ENCODE measurements at regions not wholly inside any gene's neighbourhood (a gene's known extent, or its start where the extent isn't known, plus 50 kb on each side); places are given as distances from the start of the nearest gene placed in this dataset.

- no peak overlapping the region for H3K4me3 ChIP-seq (ENCODE audit: low read depth, low read length)
- TF ChIP-seq, protein P1, sequence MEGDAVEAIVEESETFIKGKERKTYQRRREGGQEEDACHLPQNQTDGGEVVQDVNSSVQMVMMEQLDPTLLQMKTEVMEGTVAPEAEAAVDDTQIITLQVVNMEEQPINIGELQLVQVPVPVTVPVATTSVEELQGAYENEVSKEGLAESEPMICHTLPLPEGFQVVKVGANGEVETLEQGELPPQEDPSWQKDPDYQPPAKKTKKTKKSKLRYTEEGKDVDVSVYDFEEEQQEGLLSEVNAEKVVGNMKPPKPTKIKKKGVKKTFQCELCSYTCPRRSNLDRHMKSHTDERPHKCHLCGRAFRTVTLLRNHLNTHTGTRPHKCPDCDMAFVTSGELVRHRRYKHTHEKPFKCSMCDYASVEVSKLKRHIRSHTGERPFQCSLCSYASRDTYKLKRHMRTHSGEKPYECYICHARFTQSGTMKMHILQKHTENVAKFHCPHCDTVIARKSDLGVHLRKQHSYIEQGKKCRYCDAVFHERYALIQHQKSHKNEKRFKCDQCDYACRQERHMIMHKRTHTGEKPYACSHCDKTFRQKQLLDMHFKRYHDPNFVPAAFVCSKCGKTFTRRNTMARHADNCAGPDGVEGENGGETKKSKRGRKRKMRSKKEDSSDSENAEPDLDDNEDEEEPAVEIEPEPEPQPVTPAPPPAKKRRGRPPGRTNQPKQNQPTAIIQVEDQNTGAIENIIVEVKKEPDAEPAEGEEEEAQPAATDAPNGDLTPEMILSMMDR (IDR thresholded peaks at IDR 0.05; ENCODE audit: low read depth, low read length) = no peak
- no peak overlapping the region for H3K27ac ChIP-seq
- H3K9me3 ChIP-seq (ENCODE audit: severe bottlenecking) = peaks cover 6% of the 10 kb centered on the region
- H3K36me3 ChIP-seq = no peaks in the 10 kb centered on the region
- H3K27me3 ChIP-seq (ENCODE audit: insufficient read depth, low read depth, severe bottlenecking) = no peaks in the 10 kb centered on the region
- peak; percentile 17 for DNase-seq
Observed at GRCh38 chr1:213523781-213524398, 463.9 kb upstream of the PROX1 start.

DNA sequence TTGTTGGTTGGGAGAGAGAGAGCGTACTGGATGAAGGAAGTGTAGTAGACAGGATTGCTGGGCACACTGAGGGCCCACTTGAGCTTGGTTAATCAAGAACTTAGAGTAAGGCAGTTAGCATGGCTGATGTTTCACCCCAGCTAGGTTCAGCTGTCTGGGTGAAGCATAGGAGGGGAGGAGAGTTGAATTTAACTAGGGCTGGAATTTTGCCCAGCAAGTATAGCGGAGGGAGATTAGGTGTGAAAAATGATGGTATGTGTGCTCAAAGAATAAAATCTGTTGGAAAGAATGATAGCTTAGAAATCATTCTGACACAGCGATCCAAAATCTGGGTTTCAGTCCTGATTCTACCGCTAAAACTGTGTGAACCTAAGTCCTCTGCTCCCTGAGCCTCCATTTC is 461.5 kb upstream of the PROX1 start:
- Histone ChIP-seq H3K36me3 (no peaks in the 10 kb centered on the region), H3K27me3 (ENCODE audit: insufficient read depth, low read depth, severe bottlenecking) (no peaks in the 10 kb centered on the region), H3K9me3 (ENCODE audit: severe bottlenecking) (peaks cover 6% of the 10 kb centered on the region), H3K4me3 (ENCODE audit: low read depth, low read length) (no peak overlapping the region), H3K27ac (no peak overlapping the region)
- no peak for DNase-seq
- TF ChIP-seq, protein P1 (IDR thresholded peaks at IDR 0.05; ENCODE audit: low read depth, low read length) = no peak

GRCh38 chr1:213530611-213531320 is 457.0 kb upstream of the PROX1 start:
- Histone ChIP-seq H3K9me3 (ENCODE audit: severe bottlenecking) (no peaks in the 10 kb centered on the region), H3K4me3 (ENCODE audit: low read depth, low read length) (no peak overlapping the region), H3K27me3 (ENCODE audit: insufficient read depth, low read depth, severe bottlenecking) (no peaks in the 10 kb centered on the region), H3K27ac (no peak overlapping the region), H3K36me3 (no peaks in the 10 kb centered on the region)
- no peak for DNase-seq
- TF ChIP-seq, protein P1 (IDR thresholded peaks at IDR 0.05; ENCODE audit: low read depth, low read length) = no peak

GRCh38 chr1:213531369-213532310 is 456.1 kb upstream of the PROX1 start:
- Histone ChIP-seq H3K27ac (no peak overlapping the region), H3K9me3 (ENCODE audit: severe bottlenecking) (no peaks in the 10 kb centered on the region), H3K36me3 (no peaks in the 10 kb centered on the region), H3K4me3 (ENCODE audit: low read depth, low read length) (no peak overlapping the region), H3K27me3 (ENCODE audit: insufficient read depth, low read depth, severe bottlenecking) (no peaks in the 10 kb centered on the region)
- DNase-seq = no peak
- TF ChIP-seq, protein P1 (IDR thresholded peaks at IDR 0.05; ENCODE audit: low read depth, low read length) = no peak

DNA sequence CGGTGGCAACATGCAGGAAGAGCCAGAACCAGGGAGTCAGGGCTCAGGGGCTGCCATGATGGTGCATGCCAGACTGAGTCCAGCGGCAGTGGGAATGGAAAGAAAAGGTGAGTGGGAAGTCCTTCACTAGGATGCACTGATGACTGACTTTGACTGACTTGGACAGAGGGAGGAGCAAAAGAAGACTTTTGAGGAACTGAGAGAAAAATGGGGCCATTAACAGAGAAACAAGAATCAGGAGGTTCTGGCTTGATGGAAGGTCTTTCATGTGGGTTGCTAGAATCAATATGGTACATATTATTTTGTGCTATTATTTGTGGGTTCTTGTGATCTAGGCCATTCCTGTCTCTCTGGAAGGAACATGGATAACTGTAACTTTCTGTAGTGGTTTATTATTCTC is 454.6 kb upstream of the PROX1 start:
- H3K27me3 ChIP-seq (ENCODE audit: insufficient read depth, low read depth, severe bottlenecking) = no peaks in the 10 kb centered on the region
- H3K4me3 ChIP-seq (ENCODE audit: low read depth, low read length) = no peak overlapping the region
- DNase-seq = no peak
- H3K9me3 ChIP-seq (ENCODE audit: severe bottlenecking) = no peaks in the 10 kb centered on the region
- no peak overlapping the region for H3K27ac ChIP-seq
- no peaks in the 10 kb centered on the region for H3K36me3 ChIP-seq
- TF ChIP-seq, protein P1 (IDR thresholded peaks at IDR 0.05; ENCODE audit: low read depth, low read length) = no peak
